ENCODE measurements at regions not wholly inside any gene's neighbourhood (a gene's known extent, or its start where the extent isn't known, plus 50 kb on each side); places are given as distances from the start of the nearest gene placed in this dataset.
"Not testable (repeated sequence)": the region's sequence is repeated elsewhere in the genome, so short reads cannot be mapped to it uniquely, and the experiment has no call there.

DNA sequence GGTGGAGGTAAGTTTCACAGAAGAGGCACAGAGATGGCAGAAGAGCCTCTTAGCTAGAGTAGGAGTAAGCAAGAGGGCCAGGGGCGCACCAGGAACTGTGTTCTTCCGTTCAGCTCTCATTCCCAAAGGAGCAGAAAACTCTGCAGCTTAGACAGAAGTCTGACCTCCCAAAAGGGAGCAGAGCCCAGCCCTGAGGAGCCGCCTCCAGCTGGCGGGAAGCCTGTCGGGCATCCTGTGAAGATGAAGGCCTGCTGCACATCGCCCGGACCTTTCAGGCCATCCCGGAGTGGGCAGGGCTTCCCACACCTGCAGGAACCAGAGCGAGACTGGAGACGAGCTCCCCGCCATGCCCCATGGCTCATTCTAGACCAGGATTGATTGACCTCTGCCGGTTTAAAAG is 1102.8 kb downstream of the BRD1 start:
- no peak for DNase-seq

DNA sequence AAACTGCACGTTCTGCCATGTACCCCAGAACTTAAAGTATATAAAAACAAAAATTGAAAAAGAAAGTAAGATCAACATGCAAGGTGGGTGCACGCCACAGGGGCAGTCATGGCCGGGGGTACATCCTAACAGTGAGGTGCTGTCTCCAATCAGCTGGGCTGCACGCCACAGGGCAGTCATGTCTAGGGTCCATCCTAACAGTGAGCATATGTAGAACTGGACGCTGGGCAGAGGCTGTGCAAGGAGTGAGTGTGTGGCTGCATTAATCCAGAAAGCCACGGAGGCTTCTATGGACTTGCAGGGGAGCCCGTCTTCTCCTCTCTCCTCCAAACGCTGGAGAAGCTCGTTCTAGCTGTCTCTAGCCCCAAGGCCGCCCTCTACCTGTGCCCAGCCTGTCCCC is 1105.0 kb downstream of the BRD1 start:
- no peak for DNase-seq

DNA sequence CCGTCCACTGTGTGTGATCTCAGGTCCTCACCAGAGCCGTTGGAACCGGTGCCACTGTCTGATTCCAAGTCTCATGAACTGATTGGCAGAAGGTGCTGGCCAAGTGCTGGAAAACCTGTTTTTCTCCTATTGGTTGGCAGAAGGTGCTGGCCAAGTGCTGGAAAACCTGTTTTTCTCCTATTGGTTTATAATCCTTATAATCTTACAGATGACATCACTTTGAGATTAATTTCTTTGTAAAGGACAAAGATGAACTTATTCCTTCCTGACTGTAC is 1106.3 kb downstream of the BRD1 start:
- no peak for DNase-seq

DNA sequence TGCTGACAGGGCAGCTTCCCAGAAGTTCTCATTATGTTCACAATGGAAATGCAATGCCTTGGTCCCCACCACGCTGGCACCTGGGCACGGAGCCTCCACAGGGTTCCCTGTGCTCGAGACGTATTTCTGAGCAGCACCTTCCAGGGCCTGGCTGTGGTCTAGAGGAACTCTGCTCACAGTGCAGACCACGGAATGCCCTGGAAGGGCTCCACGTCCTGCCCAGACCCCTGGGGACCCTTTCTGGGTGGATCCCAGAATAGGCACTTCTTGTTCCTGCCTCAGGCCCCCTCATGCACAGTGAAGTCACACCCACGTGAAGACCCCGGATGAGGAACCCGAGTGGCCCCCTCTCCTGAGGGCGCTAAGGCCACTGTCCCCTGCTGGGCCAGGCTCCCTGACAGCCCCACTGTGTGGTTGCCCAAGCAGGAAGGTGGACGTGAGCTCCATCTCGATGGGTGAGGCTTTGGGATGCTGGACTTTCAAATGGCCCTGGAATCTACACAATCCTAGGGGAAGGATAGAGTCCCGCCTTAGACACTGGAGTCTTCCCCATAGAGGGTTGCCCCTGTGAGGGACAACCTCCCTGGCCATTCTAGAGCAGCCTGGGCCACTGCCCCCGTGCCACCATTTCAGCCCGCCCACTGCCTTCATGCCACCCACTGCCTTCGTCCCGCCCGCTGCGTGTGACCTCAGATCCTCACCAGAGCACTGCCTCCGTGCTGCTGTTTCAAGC is 1106.8 kb downstream of the BRD1 start:
- DNase-seq, result no peak

DNA sequence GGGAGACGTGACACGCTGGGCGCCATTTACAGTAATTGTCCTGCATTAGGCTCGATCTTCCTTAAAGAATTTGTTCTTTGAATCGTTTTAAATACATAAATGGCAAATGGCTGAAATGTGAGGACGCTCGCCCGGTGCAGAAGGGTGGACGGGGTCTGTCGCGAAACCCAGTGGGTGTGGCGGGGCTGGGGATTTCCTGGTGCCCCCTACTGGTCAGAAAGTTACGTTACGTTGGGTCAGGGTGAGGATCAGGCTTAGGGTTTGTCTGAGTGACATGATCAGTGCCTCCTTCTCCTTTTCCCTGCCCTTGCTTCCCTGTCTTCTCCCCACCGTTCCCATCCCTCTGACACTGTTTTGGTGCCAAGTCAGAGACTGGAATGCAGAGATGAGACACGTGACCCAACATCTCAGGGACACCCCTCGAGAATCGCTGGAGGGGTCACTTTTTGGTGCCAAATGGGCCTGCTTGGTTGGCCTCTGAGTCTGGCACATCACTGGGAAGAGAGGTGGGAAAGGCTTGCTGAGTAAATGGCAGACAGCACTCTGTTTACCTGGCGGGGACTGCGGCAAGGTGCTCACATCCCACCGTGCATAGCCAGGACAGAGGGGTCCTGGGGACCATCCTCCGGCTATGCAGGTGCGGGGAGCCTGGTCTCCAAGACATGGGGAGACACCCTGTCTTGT is 1107.6 kb downstream of the BRD1 start:
- no peak for DNase-seq

DNA sequence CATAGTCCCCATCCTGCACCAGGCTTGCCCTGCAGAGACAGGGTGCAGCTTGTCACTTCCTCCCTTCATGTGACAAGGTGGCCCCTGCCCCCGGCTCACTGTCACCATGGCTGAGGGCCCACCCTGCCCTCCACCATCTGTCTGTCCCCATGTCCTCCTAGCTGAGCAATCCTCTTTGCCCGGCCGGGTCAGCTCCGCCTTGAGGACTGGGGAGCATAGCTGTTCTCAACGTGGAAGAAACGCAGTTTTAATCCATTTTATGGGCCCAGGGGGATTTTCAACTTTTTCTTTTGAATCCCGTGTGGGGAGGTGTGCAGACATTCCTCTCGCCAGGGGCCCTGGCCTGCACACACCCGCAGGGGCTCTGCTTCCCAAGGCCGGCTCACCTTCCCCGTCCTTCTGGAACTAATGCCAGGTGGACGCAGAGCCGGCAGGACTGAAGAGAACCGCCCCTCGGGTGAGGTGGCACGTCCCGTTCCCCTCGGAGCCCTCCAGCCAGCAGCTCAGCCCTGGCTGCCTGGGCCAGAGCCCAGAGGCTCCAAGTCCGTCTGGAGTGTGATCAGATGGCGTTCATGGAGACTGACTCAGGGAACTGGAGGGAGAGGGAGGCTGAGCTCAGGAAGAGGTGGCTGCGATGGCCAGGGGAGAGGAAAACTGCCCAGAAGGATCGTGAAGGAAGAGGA is 1108.7 kb downstream of the BRD1 start:
- no peak for DNase-seq

DNA sequence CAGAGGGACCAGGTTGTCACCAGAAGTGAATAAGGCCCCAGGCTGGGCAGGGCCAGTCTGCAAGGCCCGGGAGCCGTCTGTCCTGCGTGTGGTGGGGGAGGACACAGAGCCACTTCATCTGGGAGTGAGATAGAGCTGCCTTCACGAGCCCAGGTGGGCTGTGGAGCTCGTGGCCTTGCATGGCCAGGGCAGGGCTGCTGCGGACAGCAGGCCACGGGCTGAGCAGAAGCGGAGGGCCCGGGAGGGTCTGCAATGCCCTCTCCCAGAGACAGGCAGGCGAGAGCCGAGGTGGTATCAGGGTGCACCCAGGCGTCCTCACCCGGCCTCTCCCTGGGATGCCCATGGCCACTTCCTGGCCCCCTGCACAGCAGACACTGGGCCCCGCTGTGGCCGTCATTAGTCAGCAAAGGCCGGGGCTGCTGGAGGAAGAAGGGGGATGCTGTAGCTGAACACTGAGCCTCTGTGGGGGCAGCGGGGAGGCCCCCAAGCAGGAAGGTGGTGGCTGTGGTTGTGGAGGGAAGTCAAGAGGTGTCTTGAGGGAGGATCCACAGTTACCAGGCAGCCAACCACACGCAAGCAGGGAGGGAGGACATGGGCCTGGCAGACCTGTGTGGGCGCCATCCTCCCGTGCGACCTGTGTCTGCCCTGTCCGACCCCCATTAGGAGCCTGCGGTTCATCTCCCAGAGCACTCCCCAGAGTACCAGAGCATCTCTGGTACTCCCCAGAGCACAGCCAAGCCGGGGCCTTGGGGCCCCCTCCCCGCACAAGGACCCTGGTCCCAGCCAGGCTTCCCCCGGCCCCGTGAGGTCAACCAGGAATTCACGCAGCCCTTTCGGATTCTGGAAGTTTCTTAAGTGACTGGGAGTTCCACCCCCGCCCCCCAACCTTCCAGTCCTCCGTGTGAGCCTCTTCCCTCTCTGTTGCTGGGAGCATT is 1109.5 kb downstream of the BRD1 start:
- DNase-seq, result no peak

DNA sequence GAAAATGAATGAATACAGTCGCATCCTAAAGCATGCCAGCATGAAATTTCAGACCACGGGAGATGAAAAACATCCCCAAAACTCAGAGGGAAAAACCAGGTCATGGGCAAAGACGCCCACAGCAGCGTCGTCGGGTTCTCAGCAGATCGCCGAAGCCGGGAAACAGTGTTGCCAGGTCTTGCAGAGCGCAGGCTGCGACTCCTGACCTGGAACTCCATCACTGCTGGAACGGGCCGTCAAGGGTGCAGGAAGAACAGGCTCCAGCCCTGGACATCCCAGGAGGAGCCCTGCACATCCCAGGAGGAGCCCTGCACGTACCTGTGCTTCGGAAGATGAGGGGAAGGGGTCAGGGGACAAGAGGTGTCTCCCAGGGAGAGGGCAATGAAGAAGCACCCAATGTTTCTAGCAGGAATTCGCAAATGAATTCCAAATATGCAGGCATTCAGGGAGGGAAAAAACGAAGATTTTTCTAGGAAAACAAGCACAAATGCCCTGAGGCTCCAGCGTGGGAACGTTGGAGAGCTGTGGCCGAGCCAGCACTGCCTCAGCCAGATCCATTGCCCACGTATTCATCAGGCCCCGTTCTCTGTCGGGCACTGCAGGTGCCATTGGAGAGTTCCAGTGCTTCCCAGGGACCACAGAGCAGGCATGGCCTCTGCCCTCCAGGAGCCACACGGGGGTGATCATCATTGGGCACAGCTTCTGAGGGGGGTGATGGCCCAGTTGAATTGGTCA is 1110.4 kb downstream of the BRD1 start:
- no peak for DNase-seq

DNA sequence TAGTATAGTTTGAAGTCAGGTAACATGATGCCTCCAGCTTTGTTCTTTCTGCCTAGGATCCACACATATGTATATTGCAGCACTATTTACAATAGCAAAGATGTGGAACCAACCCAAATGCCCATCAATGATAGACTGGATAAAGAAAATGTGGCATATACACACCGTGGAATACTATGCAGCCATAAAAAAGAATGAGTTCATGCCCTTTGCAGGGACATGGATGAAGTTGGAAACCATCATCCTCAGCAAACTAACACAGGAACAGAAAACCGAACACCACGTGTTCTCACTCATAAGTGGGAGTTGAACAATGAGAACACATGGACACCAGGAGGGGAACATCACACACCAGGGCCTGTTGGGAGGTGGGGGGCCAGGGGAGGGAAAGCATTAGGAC is 1111.5 kb downstream of the BRD1 start:
- not testable (repeated sequence) for DNase-seq

DNA sequence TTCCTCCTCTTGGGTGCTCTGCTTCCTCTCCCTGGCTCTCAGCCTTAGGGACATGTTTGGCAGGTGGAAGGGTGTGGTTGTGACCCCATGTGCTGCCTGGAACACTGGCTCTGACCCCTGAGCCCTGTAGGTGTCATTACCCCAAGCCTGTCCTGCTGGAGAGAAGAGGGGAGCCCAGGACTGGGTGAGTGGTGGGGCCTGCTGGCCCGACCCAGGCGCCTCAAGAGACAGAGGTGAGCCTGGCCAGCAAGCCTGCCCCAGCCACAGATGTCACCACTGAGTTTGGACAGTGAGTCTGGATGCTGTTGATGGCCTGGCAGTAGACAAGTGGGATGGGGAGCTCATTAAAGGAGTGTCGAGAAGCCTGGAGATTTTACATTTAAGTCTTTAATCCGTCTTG is 1112.2 kb downstream of the BRD1 start:
- DNase-seq, result no peak

DNA sequence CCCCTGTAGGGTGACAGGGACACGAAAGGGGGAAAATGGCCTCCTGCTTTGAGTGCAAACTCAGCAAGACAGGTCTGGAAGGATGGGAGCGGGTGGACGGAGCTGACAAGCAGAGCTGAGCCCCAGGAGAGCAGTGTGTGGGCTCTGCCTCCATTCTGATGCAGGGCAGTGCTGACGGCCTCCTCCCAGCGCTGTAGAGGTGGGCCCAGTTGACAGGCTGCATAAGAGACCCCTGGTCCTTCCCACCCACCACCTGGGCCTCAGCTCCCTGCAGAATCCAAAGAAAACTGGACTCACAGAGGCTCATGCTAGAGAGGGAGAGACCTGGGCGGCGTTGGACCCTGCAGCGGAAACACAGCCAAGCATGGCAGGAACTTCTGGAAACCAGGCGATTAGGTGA is 1113.4 kb downstream of the BRD1 start:
- DNase-seq, result no peak

DNA sequence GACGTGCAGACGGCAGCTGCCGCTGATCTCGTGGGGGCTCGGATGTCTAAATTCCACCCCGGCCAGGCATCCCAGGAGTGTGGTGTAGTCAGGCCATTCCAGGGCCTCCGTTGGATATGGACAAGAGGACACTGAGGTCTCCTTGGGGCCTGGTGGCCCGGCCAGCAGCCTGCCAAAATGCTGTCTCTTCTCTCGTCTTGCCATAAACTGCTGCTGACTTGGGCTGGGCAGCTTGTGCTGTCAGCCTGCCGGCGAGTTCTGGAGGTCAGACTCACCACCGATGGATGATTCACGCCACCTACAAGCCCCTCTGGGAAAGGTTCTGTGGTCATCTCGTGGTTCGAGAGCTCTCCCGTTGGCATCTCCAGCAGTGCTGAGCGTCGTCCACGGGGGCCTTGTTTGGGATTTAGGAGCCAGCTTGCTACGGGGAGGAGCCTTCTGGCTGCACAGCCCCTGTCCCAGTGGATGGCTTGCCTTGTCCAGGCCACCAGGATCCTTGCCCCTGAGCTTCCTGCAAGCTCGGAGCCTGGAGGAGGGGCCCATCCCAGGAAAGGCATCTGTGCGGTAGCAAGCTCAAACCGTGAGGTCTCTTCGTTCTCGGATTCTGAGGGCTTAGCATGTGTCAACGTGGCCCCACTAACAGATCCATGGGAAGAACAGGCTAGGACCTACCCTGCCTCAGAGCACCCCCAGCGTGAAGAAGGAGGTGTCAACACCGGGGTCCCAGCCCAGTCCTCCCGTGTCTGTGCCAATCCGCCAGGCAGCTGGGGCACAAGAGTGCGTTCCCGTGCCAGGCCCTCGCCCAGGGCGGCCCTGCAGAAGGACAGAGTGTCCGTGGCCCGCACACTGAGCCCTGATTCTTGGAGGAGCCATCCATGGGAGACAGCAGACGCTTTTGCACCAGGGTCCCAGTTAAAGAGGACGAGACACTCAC is 1114.1 kb downstream of the BRD1 start:
- no peak for DNase-seq

DNA sequence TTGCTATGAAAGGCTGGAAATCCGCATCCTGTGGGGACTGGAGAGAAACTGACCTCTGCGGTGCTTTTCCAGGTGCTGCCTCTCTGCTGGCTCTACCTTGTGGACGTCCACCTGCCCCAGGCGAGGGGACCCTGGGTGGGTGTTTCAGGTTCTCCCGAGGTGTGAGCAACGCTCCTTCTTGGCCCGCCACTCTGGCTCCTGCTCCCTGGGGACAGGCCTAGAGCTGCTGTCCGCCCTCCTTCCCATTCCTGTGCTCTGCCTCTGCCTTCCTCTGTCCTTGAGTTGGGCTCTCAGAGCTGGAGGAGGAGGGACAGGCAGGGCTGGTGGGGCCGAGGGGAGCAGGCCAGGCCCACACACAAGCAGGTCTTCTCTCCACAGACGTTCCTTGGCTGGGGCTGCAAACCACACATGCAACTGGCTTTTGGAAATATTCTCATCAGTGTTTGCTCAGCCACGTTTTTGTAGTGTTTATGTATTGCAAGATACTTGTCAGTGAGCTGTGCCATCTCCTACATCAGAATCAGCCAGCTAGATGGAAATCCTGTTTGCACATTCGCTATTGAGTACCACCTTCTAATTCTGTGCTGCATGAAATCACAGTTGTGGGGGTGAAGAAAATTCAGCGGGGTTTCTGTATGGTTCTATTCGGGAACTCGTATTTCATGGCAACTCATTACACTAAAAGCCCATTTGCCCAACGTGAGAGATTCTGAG is 1115.0 kb downstream of the BRD1 start:
- no peak for DNase-seq

DNA sequence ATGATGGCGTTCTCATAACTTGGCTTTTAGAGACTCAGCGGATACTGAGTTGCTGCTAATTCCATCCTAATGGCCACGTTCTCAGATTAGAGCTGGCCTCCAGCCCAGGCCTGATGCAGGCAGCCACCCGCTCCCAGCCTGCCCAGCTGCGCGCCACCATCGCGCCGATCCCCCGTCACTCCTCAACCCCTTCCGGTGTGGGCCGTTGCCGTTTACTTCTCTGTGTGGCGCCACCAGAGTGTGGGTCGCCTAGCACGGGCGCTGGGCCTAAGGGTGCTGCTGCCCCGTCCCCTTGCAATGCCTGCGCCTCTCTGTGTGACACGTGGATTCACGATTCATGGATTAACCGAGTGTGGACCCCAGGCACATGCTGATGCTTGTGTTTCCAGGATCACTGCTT is 1116.0 kb downstream of the BRD1 start:
- no peak for DNase-seq

DNA sequence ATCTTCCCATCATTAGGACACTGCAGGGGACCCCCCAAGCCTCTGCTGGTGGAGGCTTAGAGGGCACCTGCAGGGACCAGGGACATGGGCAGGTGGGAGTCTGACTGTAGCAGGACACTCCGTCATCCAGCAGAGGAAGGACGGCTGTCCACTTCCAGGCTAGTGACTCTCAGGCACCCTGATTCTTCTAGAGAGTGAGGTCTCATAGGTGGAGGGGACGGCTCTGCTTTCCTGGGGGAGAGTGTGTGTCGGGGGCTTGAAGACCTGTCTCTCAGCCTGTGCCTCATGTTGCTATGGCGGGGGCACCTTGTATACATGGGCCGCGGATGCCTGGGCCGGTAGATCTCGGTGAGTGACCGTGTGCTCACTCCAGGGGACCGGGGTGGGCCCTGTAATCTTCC is 1116.6 kb downstream of the BRD1 start:
- DNase-seq, result no peak

DNA sequence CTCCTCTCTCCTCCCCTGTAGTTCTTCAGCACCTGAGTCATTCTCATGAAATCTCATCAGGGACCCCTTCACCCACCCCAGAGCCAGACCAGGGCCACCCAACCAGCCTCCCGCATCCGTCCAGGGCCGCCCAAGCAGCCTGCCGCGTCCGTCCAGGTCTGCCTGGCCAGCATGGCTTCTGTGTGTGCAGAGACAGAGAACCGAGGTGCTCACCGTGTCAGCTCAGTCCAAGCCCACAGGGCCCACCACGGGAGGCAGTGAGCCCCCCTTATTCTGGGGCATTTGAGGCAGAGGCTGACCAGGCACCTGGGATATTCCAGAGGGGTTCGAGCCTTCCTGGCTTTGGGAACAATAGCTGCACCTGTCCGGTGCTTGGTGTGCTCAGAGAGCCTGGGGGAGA is 1117.3 kb downstream of the BRD1 start:
- DNase-seq, result no peak

DNA sequence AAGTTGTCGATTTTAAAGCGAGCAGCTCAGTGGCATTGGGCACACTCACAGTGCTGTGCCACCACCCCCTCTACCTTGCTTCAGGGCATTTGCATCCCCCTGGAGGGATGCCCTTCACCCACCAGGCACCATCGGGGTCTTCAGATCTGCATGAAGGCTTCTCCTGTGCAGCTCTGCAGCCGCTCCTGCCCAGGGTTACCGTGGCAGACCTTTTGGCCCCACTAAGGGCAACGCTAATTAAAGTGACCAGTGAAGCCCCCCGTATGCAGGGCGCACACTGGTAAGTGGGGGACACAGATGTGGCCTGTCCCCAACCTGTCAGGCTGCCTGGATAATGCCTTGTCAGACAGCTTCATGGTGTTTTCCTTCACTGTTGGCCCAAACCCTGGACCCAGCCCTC is 1117.7 kb downstream of the BRD1 start:
- no peak for DNase-seq

DNA sequence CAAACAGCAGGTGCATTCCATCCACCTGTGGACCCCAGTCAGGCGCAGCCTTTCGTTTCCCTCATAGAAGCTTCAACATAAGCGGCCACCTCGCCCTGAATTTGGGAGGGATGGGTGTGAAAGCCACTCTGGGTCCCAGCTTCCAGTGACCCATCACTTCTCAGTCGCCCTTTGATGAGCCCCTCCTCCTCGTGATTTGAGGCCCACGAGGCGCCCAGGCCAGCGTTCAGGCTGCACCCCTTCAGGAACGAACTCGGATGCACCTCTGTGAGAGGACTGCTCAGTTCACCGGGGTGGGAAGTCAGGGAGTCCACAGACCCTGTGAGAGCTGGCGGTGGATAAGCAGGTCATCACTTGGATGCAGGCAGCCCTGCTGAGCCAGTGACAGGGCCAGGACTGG is 1118.2 kb downstream of the BRD1 start:
- no peak for DNase-seq

DNA sequence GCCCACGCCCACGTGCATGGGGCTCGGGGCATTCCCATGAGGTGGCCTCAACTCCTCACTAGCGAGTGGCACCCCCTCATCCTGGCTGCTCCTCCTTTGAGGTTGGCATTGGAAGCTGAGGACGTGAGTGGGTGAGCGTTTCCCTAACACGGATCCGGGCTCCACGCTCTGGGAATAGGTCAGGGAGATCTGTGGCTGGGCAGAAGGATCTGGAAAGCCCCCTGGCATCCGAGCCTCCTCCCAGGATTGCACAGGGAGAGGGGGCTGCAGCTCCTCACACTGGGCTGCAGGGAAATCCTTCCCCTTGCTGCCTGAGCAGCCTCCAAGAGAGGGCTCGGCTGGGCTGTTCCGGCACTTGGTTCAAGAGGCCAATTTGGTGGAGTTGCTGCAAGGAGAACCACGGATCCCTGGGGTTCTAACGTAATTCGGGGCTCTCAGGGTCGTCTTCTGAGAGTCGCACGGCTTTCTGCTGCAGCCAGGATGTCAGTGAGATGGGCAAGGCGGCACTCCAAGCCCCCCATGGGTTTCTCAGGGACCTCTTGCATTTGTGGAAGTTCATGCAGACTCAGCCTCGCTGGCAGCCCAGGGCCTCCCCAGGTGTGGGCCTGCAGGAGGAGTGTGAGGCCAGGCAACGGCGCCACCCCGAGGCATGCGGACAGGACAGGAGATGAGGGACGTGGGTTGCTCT is 1119.0 kb downstream of the BRD1 start:
- DNase-seq, result no peak
